NT2/D1 (cell line): ENCODE measurements at regions not wholly inside any gene's neighbourhood (a gene's known extent, or its start where the extent isn't known, plus 50 kb on each side); places are given as distances from the start of the nearest gene placed in this dataset.

Experiments
- YY1 ChIP-seq: IDR thresholded peaks from 2 replicates; pipeline ENCODE4 v1.6.1; 2011; ENCODE audit not compliant: insufficient read length, insufficient read depth
- ZNF274 ChIP-seq: IDR thresholded peaks from 2 replicates; pipeline ENCODE4 v1.6.1; 2011; ENCODE audit warnings: mild to moderate bottlenecking, low read depth, low read length

DNA sequence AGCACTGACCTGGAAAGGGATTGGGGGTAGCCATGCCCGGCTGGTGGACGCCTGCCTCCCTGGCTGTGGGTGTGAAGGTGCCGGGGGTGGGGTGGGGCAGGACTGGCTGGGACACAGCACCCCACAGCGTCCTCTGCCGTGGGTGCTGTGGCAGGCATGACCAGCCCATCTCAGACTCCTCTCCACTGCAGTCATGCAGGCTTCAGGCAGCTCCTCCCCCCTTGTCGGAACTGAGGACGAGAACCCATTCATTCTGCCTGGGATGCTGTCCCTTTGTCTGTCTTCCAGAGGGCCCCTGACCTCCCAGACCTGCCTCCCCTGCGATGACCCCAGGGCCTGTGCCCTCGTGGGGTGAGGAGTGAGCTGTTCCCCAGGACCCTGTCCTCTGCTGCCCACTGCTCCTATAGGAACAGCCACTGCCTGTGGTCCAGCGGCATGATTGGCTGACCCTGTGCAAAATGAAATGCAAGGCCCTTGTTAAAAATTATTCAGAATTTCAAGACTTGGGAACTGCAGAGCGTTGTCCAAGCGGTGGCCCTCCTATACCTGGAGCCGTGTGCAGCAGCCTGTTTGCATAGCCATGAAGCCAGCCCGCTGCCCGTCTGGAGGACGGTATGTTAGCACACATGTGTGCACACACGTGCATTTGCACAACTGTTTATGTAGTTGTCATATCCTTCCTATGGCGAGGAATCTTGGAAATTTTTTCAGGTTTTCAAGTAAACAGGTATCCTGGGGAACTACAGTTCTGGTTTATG lies 1122.3 kb downstream of the BRD1 start:
- no peak for TF ChIP-seq ZNF274
- no peak for TF ChIP-seq YY1
